IMR-90 (cell line): ENCODE measurements at regions not wholly inside any gene's neighbourhood (a gene's known extent, or its start where the extent isn't known, plus 50 kb on each side); places are given as distances from the start of the nearest gene placed in this dataset.

Experiments
- ATAC-seq: fragments of 200-7000 bp; cut with Tn5 transposase; 2 replicates; pipeline ENCODE4 v1.9.1; 2020; ENCODE audit warnings: low read depth, mild to moderate bottlenecking, moderate library complexity
- BruUV-seq: library from RNA; stranded (reverse); fragments of 400-500 nt; replicated peaks from 2 replicates; lab custom pipeline; 2021; lab: Mats Ljungman, UMichigan
- CTCF ChIA-PET: fragments of 300-600 bp; formaldehyde crosslinking; extraction: SDS; loops from one replicate; lab custom pipeline; 2021; ENCODE audit warnings: antibody characterized with exemption; lab: Yijun Ruan, JAX
- POLR2A ChIA-PET: fragments of 300-600 bp; sonication (Branson Sonifier 250); formaldehyde crosslinking; loops from one replicate; lab custom pipeline; 2022; ENCODE audit warnings: antibody characterized with exemption; ENCODE audit not compliant: unreplicated experiment; lab: Charles Lee
- DNase-seq: peaks from one replicate; pipeline ENCODE4 v3.0.0; 2013
- H2AFZ ChIP-seq: replicated peaks from 2 replicates; pipeline ENCODE3; 2013; ENCODE audit warnings: low read length, mild to moderate bottlenecking; ENCODE audit not compliant: poor library complexity
- H2AK5ac ChIP-seq: 2 replicates; pipeline ENCODE4 v1.6.1; 2013; ENCODE audit warnings: low read depth, low read length, inconsistent platforms
- H2AK9ac ChIP-seq: replicated peaks from 2 replicates; pipeline ENCODE3; 2013; ENCODE audit warnings: mild to moderate bottlenecking, low read depth, low read length, moderate library complexity; ENCODE audit not compliant: poor library complexity
- H2BK120ac ChIP-seq: 2 replicates; pipeline ENCODE4 v1.6.1; 2013; ENCODE audit warnings: low read depth, low read length, inconsistent platforms
- H2BK15ac ChIP-seq: 3 replicates; pipeline ENCODE4 v1.6.1; 2013; ENCODE audit warnings: low read depth, low read length, inconsistent platforms
- H2BK20ac ChIP-seq: 2 replicates; pipeline ENCODE4 v1.6.1; 2013; ENCODE audit warnings: low read depth, mild to moderate bottlenecking, inconsistent platforms, low read length, moderate library complexity
- H2BK5ac ChIP-seq: 2 replicates; pipeline ENCODE4 v1.6.1; 2013; ENCODE audit warnings: mild to moderate bottlenecking, low read depth, low read length, inconsistent platforms; ENCODE audit not compliant: poor library complexity, severe bottlenecking
- H3K14ac ChIP-seq: replicated peaks from 2 replicates; pipeline ENCODE4 v1.6.1; 2013; ENCODE audit warnings: low read depth, low read length, inconsistent platforms
- H3K18ac ChIP-seq: 2 replicates; pipeline ENCODE4 v1.6.1; 2013; ENCODE audit warnings: low read depth, low read length, control low read depth
- H3K23ac ChIP-seq: 2 replicates; pipeline ENCODE4 v1.6.1; 2013; ENCODE audit warnings: low read depth, low read length, inconsistent platforms
- H3K27ac ChIP-seq: 2 replicates; pipeline ENCODE4 v1.5.1; 2013; ENCODE audit warnings: mild to moderate bottlenecking, control low read depth, low read length; ENCODE audit not compliant: insufficient read depth
- H3K27me3 ChIP-seq: 2 replicates; pipeline ENCODE4 v1.6.1; 2013; ENCODE audit warnings: low read length; ENCODE audit not compliant: control insufficient read depth, insufficient read depth
- H3K36me3 ChIP-seq: 2 replicates; pipeline ENCODE4 v1.6.1; 2013; ENCODE audit warnings: low read length, mixed read lengths; ENCODE audit not compliant: control insufficient read depth, insufficient read depth
- H3K4ac ChIP-seq: 2 replicates; pipeline ENCODE4 v1.6.1; 2013; ENCODE audit warnings: low read depth, low read length, inconsistent platforms
- H3K4me1 ChIP-seq: 2 replicates; pipeline ENCODE4 v1.6.1; 2013; ENCODE audit warnings: low read length, mixed read lengths; ENCODE audit not compliant: control insufficient read depth, insufficient read depth
- H3K4me2 ChIP-seq: 2 replicates; pipeline ENCODE4 v1.6.1; 2013; ENCODE audit warnings: low read depth, mild to moderate bottlenecking, control low read depth, low read length, moderate library complexity
- H3K4me3 ChIP-seq: 2 replicates; pipeline ENCODE4 v1.5.1; 2013; ENCODE audit warnings: low read depth, mild to moderate bottlenecking, control low read depth, low read length, moderate library complexity; ENCODE audit not compliant: insufficient read depth
- H3K56ac ChIP-seq: 2 replicates; pipeline ENCODE4 v1.6.1; 2013; ENCODE audit warnings: low read length, inconsistent platforms; ENCODE audit not compliant: insufficient read depth; ENCODE audit errors: extremely low read depth
- H3K79me1 ChIP-seq, 2 experiments: 2 replicates each; pipeline ENCODE4 v1.6.1; 2013; ENCODE audit warnings: low read length in 2 of 2, inconsistent platforms in 1 of 2, low read depth in 1 of 2
- H3K9ac ChIP-seq: 2 replicates; pipeline ENCODE4 v1.6.1; 2013; ENCODE audit warnings: low read depth, low read length, control low read depth
- H3K9me1 ChIP-seq: 2 replicates; pipeline ENCODE4 v1.6.1; 2013; ENCODE audit warnings: low read length, inconsistent platforms; ENCODE audit not compliant: insufficient read depth
- H3K9me3 ChIP-seq: 2 replicates; pipeline ENCODE4 v1.6.1; 2013; ENCODE audit warnings: low read length; ENCODE audit not compliant: control insufficient read depth, insufficient read depth
- H4K20me1 ChIP-seq: 2 replicates; pipeline ENCODE4 v1.6.1; 2013; ENCODE audit warnings: low read length, inconsistent platforms; ENCODE audit not compliant: insufficient read depth
- H4K5ac ChIP-seq: 2 replicates; pipeline ENCODE4 v1.6.1; 2013; ENCODE audit warnings: mild to moderate bottlenecking, low read depth, low read length, control low read depth
- H4K8ac ChIP-seq, 2 experiments: 2 replicates each; pipeline ENCODE4 v1.6.1; 2013; ENCODE audit warnings: low read depth in 2 of 2, low read length in 2 of 2, control low read depth in 1 of 2, inconsistent platforms in 1 of 2
- H4K91ac ChIP-seq: 2 replicates; pipeline ENCODE4 v1.6.1; 2013; ENCODE audit warnings: low read depth, low read length, inconsistent platforms; ENCODE audit not compliant: insufficient read depth
- BHLHE40 ChIP-seq: fragments of 150-350 bp; IDR thresholded peaks from 2 replicates; pipeline ENCODE4 v1.6.1; 2016; ENCODE audit warnings: mild to moderate bottlenecking, low read depth, low read length
- CEBPB ChIP-seq: IDR thresholded peaks from 2 replicates; pipeline ENCODE4 v1.6.1; 2012; ENCODE audit warnings: low read depth, low read length, improper control_type of control experiment
- FOS ChIP-seq: fragments of 150-350 bp; IDR thresholded peaks from 2 replicates; pipeline ENCODE4 v1.6.1; 2016; ENCODE audit warnings: low read depth, low read length
- NFE2L2 ChIP-seq: fragments of 150-350 bp; IDR thresholded peaks from 2 replicates; pipeline ENCODE4 v1.6.1; 2016; ENCODE audit warnings: low read depth, mild to moderate bottlenecking, low read length
- POLR2A ChIP-seq: IDR thresholded peaks from 2 replicates; pipeline ENCODE4 v1.6.1; 2012; ENCODE audit warnings: mild to moderate bottlenecking, low read depth, low read length
- RFX5 ChIP-seq: IDR thresholded peaks from 2 replicates; pipeline ENCODE4 v1.8.0; 2012; ENCODE audit warnings: low read depth, mild to moderate bottlenecking, low read length, moderate library complexity
- WGBS, 2 experiments: methylation state at CpG; one replicate each; pipeline versions ENCODE4 v1.1.5 to v1.1.7; 2013; ENCODE audit warnings: missing lambda C conversion rate in 2 of 2; ENCODE audit not compliant: insufficient read length in 1 of 2; ENCODE audit errors: extremely low coverage in 2 of 2; 5-methylcytosine and 5-hydroxymethylcytosine counted together
- dilution Hi-C: fragments of 300-500 bp; cut with HindIII; formaldehyde crosslinking; loops from one replicate; pipeline ENCODE4 v1.14.3; 2018; ENCODE audit warnings: low sequenced_read_pairs; ENCODE audit not compliant: unreplicated experiment
- in situ Hi-C: fragments of 300-500 bp; cut with MboI; formaldehyde crosslinking; loops from 3 replicates; pipeline ENCODE4 v1.14.3; 2019; ENCODE audit warnings: low sequenced_read_pairs, inconsistent platforms, mixed read lengths
- intact Hi-C: fragments of 100-400 bp; cut with micrococcal nuclease; formaldehyde crosslinking; loops from 2 replicates; pipeline ENCODE4 v1.10.0; 2022
- TF ChIP-seq, protein P1 (sequence below): fragments of 150-350 bp; IDR thresholded peaks from 2 replicates; pipeline ENCODE4 v1.6.1; 2016; ENCODE audit warnings: low read depth, mild to moderate bottlenecking, low read length, moderate library complexity, borderline replicate concordance
- TF ChIP-seq, protein P2 (sequence below): conservative IDR thresholded peaks from 2 replicates; pipeline ENCODE4 v1.5.1; 2012; ENCODE audit warnings: mild to moderate bottlenecking, low read depth, low read length, improper control_type of control experiment
- TF ChIP-seq, protein P3 (sequence below): fragments of 150-350 bp; IDR thresholded peaks from 2 replicates; pipeline ENCODE4 v1.6.1; 2017; ENCODE audit warnings: mild to moderate bottlenecking, antibody characterized with exemption, low read length, low read depth

DNA sequence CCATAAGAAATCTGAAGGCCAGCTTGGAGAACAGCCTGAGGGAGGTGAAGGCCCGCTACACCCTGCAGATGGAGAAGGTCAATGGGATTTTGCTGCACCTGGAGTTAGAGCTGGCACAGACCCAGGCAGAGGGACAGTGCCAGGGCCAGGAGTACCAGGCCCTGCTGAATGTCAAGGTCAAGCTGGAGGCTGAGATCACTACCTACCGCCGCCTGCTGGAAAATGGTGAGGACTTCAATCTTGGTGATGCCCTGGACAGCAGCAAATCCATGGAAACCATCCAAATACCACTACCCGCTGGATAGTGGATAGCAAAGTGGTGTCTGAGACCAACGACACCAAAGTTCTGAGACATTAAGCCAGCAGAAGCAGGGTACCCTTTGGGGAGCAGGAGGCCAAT lies 100.5 kb upstream of the MAN2A1 start:
- Histone ChIP-seq H2BK5ac (no peak overlapping the region), H3K14ac (no peak overlapping the region), H2BK120ac (no peak overlapping the region), H3K18ac (no peak overlapping the region), H4K91ac (no peak overlapping the region), H4K5ac (no peak overlapping the region), H3K9me1 (no peaks in the 10 kb centered on the region), H2BK20ac (no peak overlapping the region), H2BK15ac (no peak overlapping the region), H3K4me1 (no peaks in the 10 kb centered on the region), H3K4me2 (no peak overlapping the region), H3K79me1 (no peaks in the 10 kb centered on the region), H3K56ac (no peak overlapping the region), H4K20me1 (no peaks in the 10 kb centered on the region), H2AK9ac (no peak overlapping the region), H3K27ac (no peak overlapping the region), H3K23ac (no peak overlapping the region), H3K4me3 (no peak overlapping the region), H2AK5ac (no peak overlapping the region), H4K8ac (no peak overlapping the region), H3K27me3 (no peaks in the 10 kb centered on the region), H3K9ac (no peak overlapping the region), H2AFZ (no peak overlapping the region), H3K36me3 (no peaks in the 10 kb centered on the region), H3K4ac (no peak overlapping the region), H3K9me3 (no peaks in the 10 kb centered on the region)
- 71% methylated on average over 1 of the region's 5 CpGs; no CpG with 5 or more reads in 1 of the 2 experiments for WGBS, 2 experiments
- CTCF ChIA-PET, result no interaction called here
- intact Hi-C loops (no loop called here), in situ Hi-C loops (no loop called here), dilution Hi-C loops (no loop called here)
- POLR2A ChIA-PET, result no interaction called here
- DNase-seq (no peak), ATAC-seq (no peak)
- TF ChIP-seq FOS (no peak), POLR2A (no peak), NFE2L2 (no peak), BHLHE40 (no peak), RFX5 (no peak), CEBPB (no peak)
- TF ChIP-seq, protein P1, sequence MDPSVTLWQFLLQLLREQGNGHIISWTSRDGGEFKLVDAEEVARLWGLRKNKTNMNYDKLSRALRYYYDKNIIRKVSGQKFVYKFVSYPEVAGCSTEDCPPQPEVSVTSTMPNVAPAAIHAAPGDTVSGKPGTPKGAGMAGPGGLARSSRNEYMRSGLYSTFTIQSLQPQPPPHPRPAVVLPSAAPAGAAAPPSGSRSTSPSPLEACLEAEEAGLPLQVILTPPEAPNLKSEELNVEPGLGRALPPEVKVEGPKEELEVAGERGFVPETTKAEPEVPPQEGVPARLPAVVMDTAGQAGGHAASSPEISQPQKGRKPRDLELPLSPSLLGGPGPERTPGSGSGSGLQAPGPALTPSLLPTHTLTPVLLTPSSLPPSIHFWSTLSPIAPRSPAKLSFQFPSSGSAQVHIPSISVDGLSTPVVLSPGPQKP, result no peak
- TF ChIP-seq, protein P2, sequence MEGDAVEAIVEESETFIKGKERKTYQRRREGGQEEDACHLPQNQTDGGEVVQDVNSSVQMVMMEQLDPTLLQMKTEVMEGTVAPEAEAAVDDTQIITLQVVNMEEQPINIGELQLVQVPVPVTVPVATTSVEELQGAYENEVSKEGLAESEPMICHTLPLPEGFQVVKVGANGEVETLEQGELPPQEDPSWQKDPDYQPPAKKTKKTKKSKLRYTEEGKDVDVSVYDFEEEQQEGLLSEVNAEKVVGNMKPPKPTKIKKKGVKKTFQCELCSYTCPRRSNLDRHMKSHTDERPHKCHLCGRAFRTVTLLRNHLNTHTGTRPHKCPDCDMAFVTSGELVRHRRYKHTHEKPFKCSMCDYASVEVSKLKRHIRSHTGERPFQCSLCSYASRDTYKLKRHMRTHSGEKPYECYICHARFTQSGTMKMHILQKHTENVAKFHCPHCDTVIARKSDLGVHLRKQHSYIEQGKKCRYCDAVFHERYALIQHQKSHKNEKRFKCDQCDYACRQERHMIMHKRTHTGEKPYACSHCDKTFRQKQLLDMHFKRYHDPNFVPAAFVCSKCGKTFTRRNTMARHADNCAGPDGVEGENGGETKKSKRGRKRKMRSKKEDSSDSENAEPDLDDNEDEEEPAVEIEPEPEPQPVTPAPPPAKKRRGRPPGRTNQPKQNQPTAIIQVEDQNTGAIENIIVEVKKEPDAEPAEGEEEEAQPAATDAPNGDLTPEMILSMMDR, result no peak
- TF ChIP-seq, protein P3, sequence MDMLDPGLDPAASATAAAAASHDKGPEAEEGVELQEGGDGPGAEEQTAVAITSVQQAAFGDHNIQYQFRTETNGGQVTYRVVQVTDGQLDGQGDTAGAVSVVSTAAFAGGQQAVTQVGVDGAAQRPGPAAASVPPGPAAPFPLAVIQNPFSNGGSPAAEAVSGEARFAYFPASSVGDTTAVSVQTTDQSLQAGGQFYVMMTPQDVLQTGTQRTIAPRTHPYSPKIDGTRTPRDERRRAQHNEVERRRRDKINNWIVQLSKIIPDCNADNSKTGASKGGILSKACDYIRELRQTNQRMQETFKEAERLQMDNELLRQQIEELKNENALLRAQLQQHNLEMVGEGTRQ, result no peak
- no TSS peak for BruUV-seq
